ENCODE measurements at regions not wholly inside any gene's neighbourhood (a gene's known extent, or its start where the extent isn't known, plus 50 kb on each side); places are given as distances from the start of the nearest gene placed in this dataset.
"Not testable (repeated sequence)": the region's sequence is repeated elsewhere in the genome, so short reads cannot be mapped to it uniquely, and the experiment has no call there.

- Mint-ChIP-seq H3K9me3 (peaks cover 28 to 29% of the 10 kb centered on the region in 2 donors), H3K36me3 (ENCODE audit: insufficient read depth in 2 of 2) (peaks cover 23 to 30% of the 10 kb centered on the region in 2 donors)
- not testable (repeated sequence) for H3K4me1 Mint-ChIP-seq (ENCODE audit: low read depth); H3K27ac Mint-ChIP-seq; ATAC-seq (replicated peaks in 1 of 2); DNase-seq; H3K27me3 Mint-ChIP-seq (ENCODE audit: low read depth); H3K4me3 Mint-ChIP-seq
Measured at GRCh38 chr9:65423691-65424436, 138.9 kb upstream of the FOXD4L5 start.

GRCh38 chr9:65422966-65423690 lies 138.1 kb upstream of the FOXD4L5 start:
- not testable (repeated sequence) for DNase-seq; H3K27ac Mint-ChIP-seq; H3K4me1 Mint-ChIP-seq (ENCODE audit: low read depth); H3K27me3 Mint-ChIP-seq (ENCODE audit: low read depth); ATAC-seq (replicated peaks in 1 of 2); H3K4me3 Mint-ChIP-seq
- Mint-ChIP-seq H3K9me3 (peaks cover 31% of the 10 kb centered on the region in 2 donors), H3K36me3 (ENCODE audit: insufficient read depth in 2 of 2) (peaks cover 23 to 28% of the 10 kb centered on the region in 2 donors)

- H3K27me3 Mint-ChIP-seq (ENCODE audit: low read depth); ATAC-seq (replicated peaks in 1 of 2); H3K27ac Mint-ChIP-seq; H3K4me3 Mint-ChIP-seq; DNase-seq; H3K4me1 Mint-ChIP-seq (ENCODE audit: low read depth): not testable (repeated sequence)
- peaks cover 31 to 33% of the 10 kb centered on the region in 2 donors for H3K9me3 Mint-ChIP-seq
- peaks cover 23 to 28% of the 10 kb centered on the region in 2 donors for H3K36me3 Mint-ChIP-seq (ENCODE audit: insufficient read depth in 2 of 2)
Measured at GRCh38 chr9:65421486-65421885, 136.5 kb upstream of the FOXD4L5 start.

- Mint-ChIP-seq H3K4me1 (ENCODE audit: low read depth) (no peaks in the 10 kb centered on the region), H3K27ac (no peak overlapping the region), H3K36me3 (ENCODE audit: insufficient read depth in 2 of 2) (peaks cover 23 to 26% of the 10 kb centered on the region in 2 donors), H3K27me3 (ENCODE audit: low read depth) (no peaks in the 10 kb centered on the region), H3K4me3 (no peak overlapping the region), H3K9me3 (peaks cover 30 to 33% of the 10 kb centered on the region in 2 donors)
- ATAC-seq (replicated peaks in 1 of 2) (no peak), DNase-seq (no peak)
Measured at GRCh38 chr9:65420771-65421170, 135.8 kb upstream of the FOXD4L5 start.

- DNase-seq; H3K4me1 Mint-ChIP-seq (ENCODE audit: low read depth); H3K27me3 Mint-ChIP-seq (ENCODE audit: low read depth); ATAC-seq (replicated peaks in 1 of 2); H3K27ac Mint-ChIP-seq; H3K4me3 Mint-ChIP-seq: not testable (repeated sequence)
- H3K36me3 Mint-ChIP-seq (ENCODE audit: insufficient read depth in 2 of 2), result peaks cover 15 to 16% of the 10 kb centered on the region in 2 donors
- peaks cover 24 to 30% of the 10 kb centered on the region in 2 donors for H3K9me3 Mint-ChIP-seq
Measured at GRCh38 chr9:65418966-65419365, 134.0 kb upstream of the FOXD4L5 start.

GRCh38 chr9:65416948-65417347 lies 131.9 kb upstream of the FOXD4L5 start:
- ATAC-seq (replicated peaks in 1 of 2); H3K27ac Mint-ChIP-seq; H3K27me3 Mint-ChIP-seq (ENCODE audit: low read depth); H3K4me3 Mint-ChIP-seq; H3K4me1 Mint-ChIP-seq (ENCODE audit: low read depth); DNase-seq: not testable (repeated sequence)
- H3K36me3 Mint-ChIP-seq (ENCODE audit: insufficient read depth in 2 of 2), result peaks cover 16 to 17% of the 10 kb centered on the region in 2 donors
- peaks cover 25 to 30% of the 10 kb centered on the region in 2 donors for H3K9me3 Mint-ChIP-seq

- DNase-seq; H3K27ac Mint-ChIP-seq; H3K4me1 Mint-ChIP-seq (ENCODE audit: low read depth); H3K27me3 Mint-ChIP-seq (ENCODE audit: low read depth); ATAC-seq (replicated peaks in 1 of 2); H3K4me3 Mint-ChIP-seq; H3K36me3 Mint-ChIP-seq (ENCODE audit: insufficient read depth in 2 of 2): not testable (repeated sequence)
- H3K9me3 Mint-ChIP-seq, result peaks cover 13 to 21% of the 10 kb centered on the region in 2 donors
Measured at GRCh38 chr9:65414249-65414648, 129.2 kb upstream of the FOXD4L5 start.

- H3K27me3 Mint-ChIP-seq (ENCODE audit: low read depth); H3K4me1 Mint-ChIP-seq (ENCODE audit: low read depth); ATAC-seq (replicated peaks in 1 of 2); DNase-seq; H3K4me3 Mint-ChIP-seq; H3K27ac Mint-ChIP-seq; H3K36me3 Mint-ChIP-seq (ENCODE audit: insufficient read depth in 2 of 2): not testable (repeated sequence)
- H3K9me3 Mint-ChIP-seq, result peaks cover 11 to 20% of the 10 kb centered on the region in 2 donors
Measured at GRCh38 chr9:65413371-65413770, 128.4 kb upstream of the FOXD4L5 start.

GRCh38 chr9:65411901-65412300 lies 126.9 kb upstream of the FOXD4L5 start:
- Mint-ChIP-seq H3K4me3 (no peak overlapping the region), H3K4me1 (ENCODE audit: low read depth) (no peaks in the 10 kb centered on the region), H3K36me3 (ENCODE audit: insufficient read depth in 2 of 2) (peaks cover 13% of the 10 kb centered on the region in 2 donors), H3K9me3 (peaks cover 17 to 27% of the 10 kb centered on the region in 2 donors), H3K27ac (no peak overlapping the region), H3K27me3 (ENCODE audit: low read depth) (no peaks in the 10 kb centered on the region)
- no peak for ATAC-seq (replicated peaks in 1 of 2)
- no peak for DNase-seq

GRCh38 chr9:65411336-65411735 lies 126.3 kb upstream of the FOXD4L5 start:
- H3K4me3 Mint-ChIP-seq, result no peak overlapping the region
- peaks cover 17 to 27% of the 10 kb centered on the region in 2 donors for H3K9me3 Mint-ChIP-seq
- DNase-seq, result no peak
- H3K36me3 Mint-ChIP-seq (ENCODE audit: insufficient read depth in 2 of 2), result peaks cover 13% of the 10 kb centered on the region in 2 donors
- ATAC-seq (replicated peaks in 1 of 2), result no peak
- H3K4me1 Mint-ChIP-seq (ENCODE audit: low read depth), result no peaks in the 10 kb centered on the region
- H3K27me3 Mint-ChIP-seq (ENCODE audit: low read depth), result no peaks in the 10 kb centered on the region
- H3K27ac Mint-ChIP-seq, result no peak overlapping the region

- Mint-ChIP-seq H3K36me3 (ENCODE audit: insufficient read depth in 2 of 2) (peaks cover 13% of the 10 kb centered on the region in 2 donors), H3K4me1 (ENCODE audit: low read depth) (no peaks in the 10 kb centered on the region), H3K27ac (no peak overlapping the region), H3K4me3 (no peak overlapping the region), H3K27me3 (ENCODE audit: low read depth) (no peaks in the 10 kb centered on the region), H3K9me3 (peaks cover 17 to 27% of the 10 kb centered on the region in 2 donors)
- no peak for DNase-seq
- no peak for ATAC-seq (replicated peaks in 1 of 2)
Measured at GRCh38 chr9:65410926-65411325, 125.9 kb upstream of the FOXD4L5 start.

- DNase-seq (no peak), ATAC-seq (replicated peaks in 1 of 2) (no peak)
- H3K4me3 Mint-ChIP-seq, result no peak overlapping the region
- H3K27ac Mint-ChIP-seq, result no peak overlapping the region
- no peaks in the 10 kb centered on the region for H3K4me1 Mint-ChIP-seq (ENCODE audit: low read depth)
- peaks cover 12 to 23% of the 10 kb centered on the region in 2 donors for H3K9me3 Mint-ChIP-seq
- H3K36me3 Mint-ChIP-seq (ENCODE audit: insufficient read depth in 2 of 2), result peaks cover 11 to 12% of the 10 kb centered on the region in 2 donors
- H3K27me3 Mint-ChIP-seq (ENCODE audit: low read depth), result no peaks in the 10 kb centered on the region
Measured at GRCh38 chr9:65409471-65409980, 124.5 kb upstream of the FOXD4L5 start.

- H3K27ac Mint-ChIP-seq; H3K4me1 Mint-ChIP-seq (ENCODE audit: low read depth); ATAC-seq (replicated peaks in 1 of 2); H3K4me3 Mint-ChIP-seq; H3K27me3 Mint-ChIP-seq (ENCODE audit: low read depth); DNase-seq: not testable (repeated sequence)
- peaks cover 12 to 18% of the 10 kb centered on the region in 2 donors for H3K9me3 Mint-ChIP-seq
- H3K36me3 Mint-ChIP-seq (ENCODE audit: insufficient read depth in 2 of 2), result peaks cover 11 to 12% of the 10 kb centered on the region in 2 donors
Measured at GRCh38 chr9:65408806-65409205, 123.8 kb upstream of the FOXD4L5 start.

Data from activated T-cell treated with anti-CD3 and anti-CD28 coated beads, Interleukin-2, amount 50 U/mL, for 72 hours (primary cell).